B cell (primary cell): ENCODE measurements at regions not wholly inside any gene's neighbourhood (a gene's known extent, or its start where the extent isn't known, plus 50 kb on each side); places are given as distances from the start of the nearest gene placed in this dataset.

Experiments used
- ATAC-seq: fragments of 200-7000 bp; cut with Tn5 transposase; one replicate; pipeline ENCODE4 v1.10.0; 2021; ENCODE audit warnings: low read depth, mild to moderate bottlenecking, moderate number of reproducible peaks, moderate library complexity
- CTCF ChIA-PET: fragments of 350-600 bp; sonication (Branson Sonifier 250); formaldehyde crosslinking; loops from one replicate; lab custom pipeline; 2021; ENCODE audit warnings: antibody characterized with exemption, inconsistent platforms; lab: Charles Lee
- POLR2A ChIA-PET: fragments of 350-600 bp; sonication (Branson Sonifier 250); formaldehyde crosslinking; loops from one replicate; lab custom pipeline; 2021; ENCODE audit warnings: antibody characterized with exemption; lab: Charles Lee
- DNase-seq: peaks from one replicate; pipeline ENCODE4 v3.0.0; 2013
- H2AFZ ChIP-seq: 2 replicates; pipeline ENCODE4 v1.6.1; 2012; ENCODE audit warnings: mild to moderate bottlenecking, low read depth, low read length; ENCODE audit not compliant: insufficient read depth, poor library complexity, severe bottlenecking
- H3K27ac ChIP-seq, 2 donors: 1 replicate in 1 of 2; 2 replicates in 1 of 2; pipeline ENCODE4 v1.5.1; 2012 to 2013; ENCODE audit warnings: low read length in 2 of 2, mild to moderate bottlenecking in 2 of 2, moderate library complexity in 1 of 2
- H3K27me3 ChIP-seq, 4 experiments: fragments of 200-600 bp in 1 of 4; sonication (generic) in 1 of 4; replicated peaks in 1 of 4; 1 replicate in 2 of 4; 2 replicates in 2 of 4; pipeline versions ENCODE4 v1.6.1 to v1.7.0; 2013 to 2016; ENCODE audit warnings: low read length in 3 of 4, mild to moderate bottlenecking in 2 of 4, mixed read lengths in 1 of 4, moderate library complexity in 1 of 4; ENCODE audit not compliant: insufficient read depth in 4 of 4, control insufficient read depth in 3 of 4; ENCODE audit errors: control extremely low read depth in 1 of 4
- H3K36me3 ChIP-seq, 2 experiments: replicated peaks in 1 of 2; 1 replicate in 1 of 2; 2 replicates in 1 of 2; pipeline versions ENCODE4 v1.6.1 to v1.7.1; 2013; ENCODE audit warnings: low read length in 1 of 2; ENCODE audit not compliant: insufficient read depth in 2 of 2, control insufficient read depth in 1 of 2; ENCODE audit errors: control extremely low read depth in 1 of 2, extremely low read depth in 1 of 2
- H3K4me1 ChIP-seq, 2 donors: fragments of 200-600 bp in 1 of 2; sonication (generic) in 1 of 2; 1 replicate in 1 of 2; 2 replicates in 1 of 2; pipeline versions ENCODE4 v1.5.1 to v1.6.1; 2013 to 2017; ENCODE audit warnings: low read length in 2 of 2; ENCODE audit not compliant: control insufficient read depth in 2 of 2, insufficient read depth in 2 of 2
- H3K4me2 ChIP-seq: replicated peaks from 2 replicates; pipeline ENCODE3; 2012; ENCODE audit warnings: mild to moderate bottlenecking, low read depth, low read length; ENCODE audit not compliant: poor library complexity, severe bottlenecking
- H3K4me3 ChIP-seq, 5 experiments: fragments of 200-600 bp in 1 of 5; sonication (generic) in 1 of 5; 1 replicate in 3 of 5; 2 replicates in 2 of 5; pipeline versions ENCODE4 v1.5.1 to v1.7.0; 2011 to 2016; ENCODE audit warnings: low read length in 4 of 5, mild to moderate bottlenecking in 4 of 5, low read depth in 2 of 5, control low read depth in 1 of 5, moderate library complexity in 1 of 5; ENCODE audit not compliant: insufficient read depth in 1 of 5; ENCODE audit errors: control extremely low read depth in 1 of 5, extremely low read depth in 1 of 5
- H3K79me2 ChIP-seq: fragments of 200-600 bp; sonication (generic); one replicate; pipeline ENCODE4 v1.6.0; 2016; ENCODE audit warnings: low read length; ENCODE audit not compliant: control insufficient read depth, insufficient read depth
- H3K9ac ChIP-seq: fragments of 200-600 bp; sonication (generic); 2 replicates; pipeline ENCODE4 v1.6.1; 2017; ENCODE audit warnings: mild to moderate bottlenecking, low read length, moderate library complexity
- H3K9me3 ChIP-seq, 3 donors: one replicate each; pipeline versions ENCODE4 v1.6.1 to v1.7.1; 2013; ENCODE audit warnings: low read length in 2 of 3; ENCODE audit not compliant: control insufficient read depth in 2 of 3, insufficient read depth in 1 of 3; ENCODE audit errors: control extremely low read depth in 1 of 3
- H4K20me1 ChIP-seq: 2 replicates; pipeline ENCODE4 v1.6.0; 2012; ENCODE audit warnings: mild to moderate bottlenecking, low read length; ENCODE audit not compliant: insufficient read depth, control insufficient read depth, poor library complexity, severe bottlenecking
- H3K27ac Mint-ChIP-seq: one replicate; pipeline ENCODE4 v1.8.0; 2021; ENCODE audit warnings: mixed read lengths
- H3K27me3 Mint-ChIP-seq: one replicate; pipeline ENCODE4 v1.8.0; 2021; ENCODE audit warnings: mixed read lengths
- H3K4me1 Mint-ChIP-seq: one replicate; pipeline ENCODE4 v1.8.0; 2021; ENCODE audit warnings: mixed read lengths
- H3K4me3 Mint-ChIP-seq: one replicate; pipeline ENCODE4 v1.8.0; 2021; ENCODE audit warnings: mixed read lengths
- H3K9me3 Mint-ChIP-seq: one replicate; pipeline ENCODE4 v1.8.0; 2022; ENCODE audit warnings: mixed read lengths; ENCODE audit not compliant: insufficient read depth
- CTCF ChIP-seq: fragments of 200-600 bp; IDR thresholded peaks from one replicate; pipeline ENCODE4 v1.8.0; 2022; ENCODE audit warnings: antibody characterized with exemption, mild to moderate bottlenecking
- EZH2 ChIP-seq: IDR thresholded peaks from 2 replicates; pipeline ENCODE4 v1.6.1; 2012; ENCODE audit warnings: borderline replicate concordance, low read depth, mild to moderate bottlenecking, moderate library complexity, low read length; ENCODE audit not compliant: insufficient read depth, poor library complexity, severe bottlenecking
- WGBS: methylation state at CpG from one replicate; pipeline ENCODE4 v1.1.5; 2013; ENCODE audit warnings: missing lambda C conversion rate; ENCODE audit not compliant: insufficient coverage; 5-methylcytosine and 5-hydroxymethylcytosine counted together
- intact Hi-C: fragments of 100-400 bp; cut with micrococcal nuclease; formaldehyde crosslinking; loops from one replicate; pipeline ENCODE4 v1.10.0; 2022

DNA sequence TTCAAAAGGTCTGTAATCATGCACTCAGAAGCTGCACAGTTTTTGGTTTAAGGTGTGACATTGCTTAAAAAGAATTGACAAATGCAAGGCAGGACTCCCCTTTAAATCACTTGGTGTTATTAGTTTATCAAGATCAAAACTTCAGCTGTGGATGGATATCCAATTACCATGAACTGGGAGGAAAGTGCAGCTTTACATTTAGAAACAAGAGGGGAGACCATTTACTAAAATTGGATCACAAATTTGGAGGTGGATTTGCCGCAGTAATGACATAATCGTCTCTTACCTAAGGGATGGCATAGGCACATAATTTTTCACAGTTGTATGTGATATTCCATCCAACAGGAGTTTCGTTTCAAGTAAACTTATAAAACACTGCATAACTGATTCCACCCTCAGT lies 1610.2 kb downstream of the SLITRK5 start:
- Histone ChIP-seq H3K4me2 (no peak overlapping the region), H3K9me3 (peaks cover 0 to 2% (median 0%) of the 10 kb centered on the region in 3 donors), H2AFZ (no peak overlapping the region), H3K27ac (no peak overlapping the region), H3K4me3 (no peak overlapping the region), H3K79me2 (no peaks in the 10 kb centered on the region), H3K4me1 (no peaks in the 10 kb centered on the region), H3K27me3 (no peaks in the 10 kb centered on the region), H4K20me1 (no peaks in the 10 kb centered on the region), H3K36me3 (no peaks in the 10 kb centered on the region), H3K9ac (no peak overlapping the region)
- no CpG with 5 or more reads among the region's 3 CpGs for WGBS
- POLR2A ChIA-PET: no interaction called here
- peaks cover 3% of the 10 kb centered on the region for H3K9me3 Mint-ChIP-seq
- H3K27ac Mint-ChIP-seq: no peak overlapping the region
- no peaks in the 10 kb centered on the region for H3K27me3 Mint-ChIP-seq
- CTCF ChIA-PET: no interaction called here
- no peaks in the 10 kb centered on the region for H3K4me1 Mint-ChIP-seq
- no peak overlapping the region for H3K4me3 Mint-ChIP-seq
- intact Hi-C loops: no loop called here
- DNase-seq (no peak), ATAC-seq (no peak)
- TF ChIP-seq EZH2 (no peak), CTCF (no peak)

DNA sequence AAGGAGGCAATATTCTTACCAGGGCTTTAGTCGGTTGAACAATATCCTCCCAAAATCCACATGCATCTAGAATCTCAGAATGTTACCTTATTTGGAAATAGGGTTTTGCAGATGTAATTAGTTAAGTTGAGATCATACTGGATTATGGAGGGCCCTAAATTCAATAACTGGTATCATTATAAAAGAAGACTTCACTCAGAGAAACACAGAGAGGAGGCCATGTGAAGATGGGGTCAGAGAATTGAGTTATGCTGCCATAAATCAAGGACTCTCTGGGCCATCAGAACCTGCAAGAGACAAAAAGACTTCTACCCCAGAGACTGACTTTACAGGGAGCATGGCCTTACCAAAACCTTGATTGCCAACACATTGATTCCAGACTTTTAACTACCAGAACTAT lies 1611.1 kb downstream of the SLITRK5 start:
- H3K4me3 ChIP-seq: no peak overlapping the region
- H2AFZ ChIP-seq: no peak overlapping the region
- H3K27ac ChIP-seq: no peak overlapping the region
- no peaks in the 10 kb centered on the region for H3K36me3 ChIP-seq
- peaks cover 0 to 7% (median 2%) of the 10 kb centered on the region in 3 donors for H3K9me3 ChIP-seq
- no peak for DNase-seq
- Mint-ChIP-seq H3K27ac (no peak overlapping the region), H3K9me3 (peaks cover 4% of the 10 kb centered on the region), H3K27me3 (no peaks in the 10 kb centered on the region), H3K4me3 (no peak overlapping the region), H3K4me1 (no peaks in the 10 kb centered on the region)
- no peaks in the 10 kb centered on the region for H4K20me1 ChIP-seq
- TF ChIP-seq EZH2: no peak
- no peak for TF ChIP-seq CTCF
- ATAC-seq: no peak
- CTCF ChIA-PET: no interaction called here
- no peaks in the 10 kb centered on the region for H3K27me3 ChIP-seq
- intact Hi-C loops: no loop called here
- no CpG with 5 or more reads among the region's 1 CpG for WGBS
- H3K9ac ChIP-seq: no peak overlapping the region
- POLR2A ChIA-PET: no interaction called here
- H3K79me2 ChIP-seq: no peaks in the 10 kb centered on the region
- H3K4me1 ChIP-seq: no peaks in the 10 kb centered on the region
- H3K4me2 ChIP-seq: no peak overlapping the region
